ENCODE measurements at regions not wholly inside any gene's neighbourhood (a gene's known extent, or its start where the extent isn't known, plus 50 kb on each side); places are given as distances from the start of the nearest gene placed in this dataset.

GRCh38 chr1:244958593-244958992, 94.2 kb upstream of the HNRNPU start:
- intact Hi-C loops (cut with micrococcal nuclease; ENCODE audit: unreplicated experiment) = no loop called here
- no peak for TF ChIP-seq ZNF24 (IDR thresholded peaks at IDR 0.05)
- TF ChIP-seq SMAD1 (IDR thresholded peaks at IDR 0.05; ENCODE audit: low read depth, partially characterized antibody) = no peak
- no peak for TF ChIP-seq SUPT20H (IDR thresholded peaks at IDR 0.05; ENCODE audit: borderline replicate concordance, control insufficient read depth, low read depth, low read length)
- no peak for TF ChIP-seq NR2C2 (IDR thresholded peaks at IDR 0.05; ENCODE audit: borderline replicate concordance, control insufficient read depth, insufficient read length, low read depth)
- TF ChIP-seq TCF12 (IDR thresholded peaks at IDR 0.05; ENCODE audit: low read depth, low read length) = no peak
- TF ChIP-seq TCF7 (IDR thresholded peaks at IDR 0.05; ENCODE audit: borderline replicate concordance) = no peak

DNA sequence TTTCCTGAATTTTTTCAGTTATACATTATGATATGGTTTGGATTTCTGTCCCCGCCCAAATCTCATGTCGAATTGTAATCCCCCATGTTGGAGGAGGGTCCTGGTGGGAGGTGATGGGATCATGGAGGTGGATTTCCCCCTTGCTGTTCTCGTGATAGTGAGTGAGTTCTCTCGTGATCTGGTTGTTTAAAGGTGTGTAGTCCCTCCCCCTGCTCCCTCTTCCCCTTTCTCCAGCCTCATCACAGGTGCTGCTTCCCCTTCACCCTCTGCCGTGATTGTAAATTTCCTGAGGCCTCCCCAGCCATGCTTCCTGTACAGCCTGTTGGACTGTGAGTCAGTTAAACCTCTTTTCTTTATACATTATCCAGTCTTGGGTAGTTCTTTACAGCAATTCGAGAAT, 93.2 kb upstream of the HNRNPU start:
- Histone ChIP-seq H3K27me3 (replicated peaks in 1 of 2; ENCODE audit: control insufficient read depth in 2 of 2, insufficient read depth in 2 of 2, low read length in 1 of 2) (no peaks in the 10 kb centered on the region), H3K9me3 (replicated peaks; ENCODE audit: control insufficient read depth, insufficient read depth, low read length) (no peaks in the 10 kb centered on the region), H3K27ac (ENCODE audit: control insufficient read depth, insufficient read depth) (no peak overlapping the region), H3K36me3 (ENCODE audit: control insufficient read depth in 2 of 2, insufficient read depth in 2 of 2, low read length in 1 of 2) (no peaks in the 10 kb centered on the region), H3K9ac (ENCODE audit: control insufficient read depth, insufficient read depth, low read length) (no peak overlapping the region), H3K4me1 (ENCODE audit: control insufficient read depth, insufficient read depth, low read length) (peaks cover 6% of the 10 kb centered on the region), H2AFZ (ENCODE audit: control insufficient read depth, low read depth, low read length) (peak overlapping the region; percentile 68), H3K4me3 (no peak overlapping the region), H4K20me1 (ENCODE audit: control insufficient read depth, insufficient read depth) (no peaks in the 10 kb centered on the region), H3K79me2 (ENCODE audit: control insufficient read depth, insufficient read depth, low read length) (no peaks in the 10 kb centered on the region), H3K4me2 (ENCODE audit: control insufficient read depth, insufficient read depth) (no peak overlapping the region)
- FAIRE-seq (no peak), DNase-seq (ENCODE audit: low read depth, low spot score) (no peak), ATAC-seq (no peak)
- ChIA-PET CTCF (no interaction called here), SMC1A (ENCODE audit: uncharacterized antibody, unreplicated experiment) (interaction anchor here (1.4 to 3.1 kb wide), 2 partner anchors 7 to 93 kb away, joined by 4 to 20 read pairs; partner anchors contain the start of gene HNRNPU), POLR2A (interaction anchor here (2.6 kb wide), 1 partner anchor 12 kb away, joined by 7 read pairs; a partner anchor contains a TSS), RAD21 (ENCODE audit: unreplicated experiment) (interaction anchor here (1.2 kb wide), 1 partner anchor 11 kb away, joined by 3 read pairs; no protein-coding TSS in a partner anchor)
- intact Hi-C loops (cut with micrococcal nuclease; ENCODE audit: unreplicated experiment) (no loop called here), in situ Hi-C loops (cut with MboI) (no loop called here)
- WGBS (ENCODE audit: insufficient coverage, insufficient replicate concordance, low lambda C conversion rate, missing lambda C conversion rate) = 32% methylated on average over 6 of the region's 6 CpGs
- peak; percentile 60; the same call in 1 of the 2 replicates for TF ChIP-seq SPI1 (IDR thresholded peaks at IDR 0.05; ENCODE audit: borderline replicate concordance, insufficient read depth, low read depth, low read length)
- TF ChIP-seq FOS (IDR thresholded peaks at IDR 0.05; ENCODE audit: borderline replicate concordance, extremely low read depth, insufficient read length) = no peak
- no TSS peak for BruUV-seq (replicated peaks)

More at GRCh38 chr1:244958593-244958992, 94.2 kb upstream of the HNRNPU start:
- WGBS (ENCODE audit: insufficient coverage, insufficient replicate concordance, low lambda C conversion rate, missing lambda C conversion rate) = 100% methylated on average over 4 of the region's 4 CpGs
- ChIA-PET RAD21 (ENCODE audit: unreplicated experiment) (interaction anchor here (1.2 kb wide), 1 partner anchor 10 kb away, joined by 3 read pairs; no protein-coding TSS in a partner anchor), POLR2A (interaction anchor here (0.5 to 2.6 kb wide), 4 partner anchors 9 to 37 kb away, joined by 4 to 7 read pairs (median 5); a partner anchor contains a TSS), CTCF (no interaction called here), SMC1A (ENCODE audit: uncharacterized antibody, unreplicated experiment) (interaction anchor here (0.9 to 1.7 kb wide), 7 partner anchors 9 to 115 kb away, joined by 3 to 6 read pairs (median 4); no protein-coding TSS in a partner anchor)
- ATAC-seq (no peak), DNase-seq (ENCODE audit: low read depth, low spot score) (no peak), FAIRE-seq (no peak)
- no peak overlapping the region for H3K9ac ChIP-seq (ENCODE audit: control insufficient read depth, insufficient read depth, low read length)
- no peak overlapping the region for H3K4me2 ChIP-seq (ENCODE audit: control insufficient read depth, insufficient read depth)
- no peak overlapping the region for H3K27ac ChIP-seq (ENCODE audit: control insufficient read depth, insufficient read depth)
- no peaks in the 10 kb centered on the region for H3K79me2 ChIP-seq (ENCODE audit: control insufficient read depth, insufficient read depth, low read length)
- no peaks in the 10 kb centered on the region for H4K20me1 ChIP-seq (ENCODE audit: control insufficient read depth, insufficient read depth)
- BruUV-seq (replicated peaks) = no TSS peak
- H2AFZ ChIP-seq (ENCODE audit: control insufficient read depth, low read depth, low read length) = no peak overlapping the region
- H3K27me3 ChIP-seq (replicated peaks in 1 of 2; ENCODE audit: control insufficient read depth in 2 of 2, insufficient read depth in 2 of 2, low read length in 1 of 2) = no peaks in the 10 kb centered on the region
- no peak overlapping the region for H3K4me3 ChIP-seq
- H3K9me3 ChIP-seq (replicated peaks; ENCODE audit: control insufficient read depth, insufficient read depth, low read length) = no peaks in the 10 kb centered on the region
- H3K36me3 ChIP-seq (ENCODE audit: control insufficient read depth in 2 of 2, insufficient read depth in 2 of 2, low read length in 1 of 2) = no peaks in the 10 kb centered on the region
- in situ Hi-C loops (cut with MboI) = no loop called here
- H3K4me1 ChIP-seq (ENCODE audit: control insufficient read depth, insufficient read depth, low read length) = peaks cover 9% of the 10 kb centered on the region
